IMR-90 (cell line): ENCODE measurements at regions not wholly inside any gene's neighbourhood (a gene's known extent, or its start where the extent isn't known, plus 50 kb on each side); places are given as distances from the start of the nearest gene placed in this dataset.

ENCODE experiments used
- ATAC-seq: fragments of 200-7000 bp; cut with Tn5 transposase; 2 replicates; pipeline ENCODE4 v1.9.1; 2020; ENCODE audit warnings: low read depth, mild to moderate bottlenecking, moderate library complexity
- BruUV-seq: library from RNA; stranded (reverse); fragments of 400-500 nt; replicated peaks from 2 replicates; lab custom pipeline; 2021; lab: Mats Ljungman, UMichigan
- CTCF ChIA-PET: fragments of 300-600 bp; formaldehyde crosslinking; extraction: SDS; loops from one replicate; lab custom pipeline; 2021; ENCODE audit warnings: antibody characterized with exemption; lab: Yijun Ruan, JAX
- POLR2A ChIA-PET: fragments of 300-600 bp; sonication (Branson Sonifier 250); formaldehyde crosslinking; loops from one replicate; lab custom pipeline; 2022; ENCODE audit warnings: antibody characterized with exemption; ENCODE audit not compliant: unreplicated experiment; lab: Charles Lee
- DNase-seq: peaks from one replicate; pipeline ENCODE4 v3.0.0; 2013
- H2AFZ ChIP-seq: replicated peaks from 2 replicates; pipeline ENCODE3; 2013; ENCODE audit warnings: low read length, mild to moderate bottlenecking; ENCODE audit not compliant: poor library complexity
- H2AK5ac ChIP-seq: 2 replicates; pipeline ENCODE4 v1.6.1; 2013; ENCODE audit warnings: low read depth, low read length, inconsistent platforms
- H2AK9ac ChIP-seq: replicated peaks from 2 replicates; pipeline ENCODE3; 2013; ENCODE audit warnings: mild to moderate bottlenecking, low read depth, low read length, moderate library complexity; ENCODE audit not compliant: poor library complexity
- H2BK120ac ChIP-seq: 2 replicates; pipeline ENCODE4 v1.6.1; 2013; ENCODE audit warnings: low read depth, low read length, inconsistent platforms
- H2BK15ac ChIP-seq: 3 replicates; pipeline ENCODE4 v1.6.1; 2013; ENCODE audit warnings: low read depth, low read length, inconsistent platforms
- H2BK20ac ChIP-seq: 2 replicates; pipeline ENCODE4 v1.6.1; 2013; ENCODE audit warnings: low read depth, mild to moderate bottlenecking, inconsistent platforms, low read length, moderate library complexity
- H2BK5ac ChIP-seq: 2 replicates; pipeline ENCODE4 v1.6.1; 2013; ENCODE audit warnings: mild to moderate bottlenecking, low read depth, low read length, inconsistent platforms; ENCODE audit not compliant: poor library complexity, severe bottlenecking
- H3K14ac ChIP-seq: replicated peaks from 2 replicates; pipeline ENCODE4 v1.6.1; 2013; ENCODE audit warnings: low read depth, low read length, inconsistent platforms
- H3K18ac ChIP-seq: 2 replicates; pipeline ENCODE4 v1.6.1; 2013; ENCODE audit warnings: low read depth, low read length, control low read depth
- H3K23ac ChIP-seq: 2 replicates; pipeline ENCODE4 v1.6.1; 2013; ENCODE audit warnings: low read depth, low read length, inconsistent platforms
- H3K27ac ChIP-seq: 2 replicates; pipeline ENCODE4 v1.5.1; 2013; ENCODE audit warnings: mild to moderate bottlenecking, control low read depth, low read length; ENCODE audit not compliant: insufficient read depth
- H3K27me3 ChIP-seq: 2 replicates; pipeline ENCODE4 v1.6.1; 2013; ENCODE audit warnings: low read length; ENCODE audit not compliant: control insufficient read depth, insufficient read depth
- H3K36me3 ChIP-seq: 2 replicates; pipeline ENCODE4 v1.6.1; 2013; ENCODE audit warnings: low read length, mixed read lengths; ENCODE audit not compliant: control insufficient read depth, insufficient read depth
- H3K4ac ChIP-seq: 2 replicates; pipeline ENCODE4 v1.6.1; 2013; ENCODE audit warnings: low read depth, low read length, inconsistent platforms
- H3K4me1 ChIP-seq: 2 replicates; pipeline ENCODE4 v1.6.1; 2013; ENCODE audit warnings: low read length, mixed read lengths; ENCODE audit not compliant: control insufficient read depth, insufficient read depth
- H3K4me2 ChIP-seq: 2 replicates; pipeline ENCODE4 v1.6.1; 2013; ENCODE audit warnings: low read depth, mild to moderate bottlenecking, control low read depth, low read length, moderate library complexity
- H3K4me3 ChIP-seq: 2 replicates; pipeline ENCODE4 v1.5.1; 2013; ENCODE audit warnings: low read depth, mild to moderate bottlenecking, control low read depth, low read length, moderate library complexity; ENCODE audit not compliant: insufficient read depth
- H3K56ac ChIP-seq: 2 replicates; pipeline ENCODE4 v1.6.1; 2013; ENCODE audit warnings: low read length, inconsistent platforms; ENCODE audit not compliant: insufficient read depth; ENCODE audit errors: extremely low read depth
- H3K79me1 ChIP-seq, 2 experiments: 2 replicates each; pipeline ENCODE4 v1.6.1; 2013; ENCODE audit warnings: low read length in 2 of 2, inconsistent platforms in 1 of 2, low read depth in 1 of 2
- H3K9ac ChIP-seq: 2 replicates; pipeline ENCODE4 v1.6.1; 2013; ENCODE audit warnings: low read depth, low read length, control low read depth
- H3K9me1 ChIP-seq: 2 replicates; pipeline ENCODE4 v1.6.1; 2013; ENCODE audit warnings: low read length, inconsistent platforms; ENCODE audit not compliant: insufficient read depth
- H3K9me3 ChIP-seq: 2 replicates; pipeline ENCODE4 v1.6.1; 2013; ENCODE audit warnings: low read length; ENCODE audit not compliant: control insufficient read depth, insufficient read depth
- H4K20me1 ChIP-seq: 2 replicates; pipeline ENCODE4 v1.6.1; 2013; ENCODE audit warnings: low read length, inconsistent platforms; ENCODE audit not compliant: insufficient read depth
- H4K5ac ChIP-seq: 2 replicates; pipeline ENCODE4 v1.6.1; 2013; ENCODE audit warnings: mild to moderate bottlenecking, low read depth, low read length, control low read depth
- H4K8ac ChIP-seq, 2 experiments: 2 replicates each; pipeline ENCODE4 v1.6.1; 2013; ENCODE audit warnings: low read depth in 2 of 2, low read length in 2 of 2, control low read depth in 1 of 2, inconsistent platforms in 1 of 2
- H4K91ac ChIP-seq: 2 replicates; pipeline ENCODE4 v1.6.1; 2013; ENCODE audit warnings: low read depth, low read length, inconsistent platforms; ENCODE audit not compliant: insufficient read depth
- BHLHE40 ChIP-seq: fragments of 150-350 bp; IDR thresholded peaks from 2 replicates; pipeline ENCODE4 v1.6.1; 2016; ENCODE audit warnings: mild to moderate bottlenecking, low read depth, low read length
- CEBPB ChIP-seq: IDR thresholded peaks from 2 replicates; pipeline ENCODE4 v1.6.1; 2012; ENCODE audit warnings: low read depth, low read length, improper control_type of control experiment
- CHD1 ChIP-seq: IDR thresholded peaks from 2 replicates; pipeline ENCODE4 v1.6.1; 2012; ENCODE audit warnings: low read depth, low read length, improper control_type of control experiment
- FOS ChIP-seq: fragments of 150-350 bp; IDR thresholded peaks from 2 replicates; pipeline ENCODE4 v1.6.1; 2016; ENCODE audit warnings: low read depth, low read length
- MAFK ChIP-seq: IDR thresholded peaks from 2 replicates; pipeline ENCODE4 v1.6.1; 2012; ENCODE audit warnings: low read depth, low read length, improper control_type of control experiment
- MXI1 ChIP-seq: IDR thresholded peaks from 2 replicates; pipeline ENCODE4 v1.6.1; 2012; ENCODE audit warnings: low read depth, mild to moderate bottlenecking, low read length, moderate library complexity, borderline replicate concordance
- NFE2L2 ChIP-seq: fragments of 150-350 bp; IDR thresholded peaks from 2 replicates; pipeline ENCODE4 v1.6.1; 2016; ENCODE audit warnings: low read depth, mild to moderate bottlenecking, low read length
- RAD21 ChIP-seq: IDR thresholded peaks from 2 replicates; pipeline ENCODE4 v1.6.1; 2012; ENCODE audit warnings: low read length, improper control_type of control experiment
- SMC3 ChIP-seq: fragments of 150-350 bp; IDR thresholded peaks from 2 replicates; pipeline ENCODE4 v1.6.1; 2016; ENCODE audit warnings: low read depth, mild to moderate bottlenecking, antibody characterized with exemption, low read length, moderate library complexity
- WGBS, 2 experiments: methylation state at CpG; one replicate each; pipeline versions ENCODE4 v1.1.5 to v1.1.7; 2013; ENCODE audit warnings: missing lambda C conversion rate in 2 of 2; ENCODE audit not compliant: insufficient read length in 1 of 2; ENCODE audit errors: extremely low coverage in 2 of 2; 5-methylcytosine and 5-hydroxymethylcytosine counted together
- dilution Hi-C: fragments of 300-500 bp; cut with HindIII; formaldehyde crosslinking; loops from one replicate; pipeline ENCODE4 v1.14.3; 2018; ENCODE audit warnings: low sequenced_read_pairs; ENCODE audit not compliant: unreplicated experiment
- in situ Hi-C: fragments of 300-500 bp; cut with MboI; formaldehyde crosslinking; loops from 3 replicates; pipeline ENCODE4 v1.14.3; 2019; ENCODE audit warnings: low sequenced_read_pairs, inconsistent platforms, mixed read lengths
- intact Hi-C: fragments of 100-400 bp; cut with micrococcal nuclease; formaldehyde crosslinking; loops from 2 replicates; pipeline ENCODE4 v1.10.0; 2022
- TF ChIP-seq, protein P1 (sequence below): fragments of 150-350 bp; IDR thresholded peaks from 2 replicates; pipeline ENCODE4 v1.6.1; 2017; ENCODE audit warnings: mild to moderate bottlenecking, antibody characterized with exemption, low read length, low read depth
- TF ChIP-seq, protein P2 (sequence below): conservative IDR thresholded peaks from 2 replicates; pipeline ENCODE4 v1.5.1; 2012; ENCODE audit warnings: mild to moderate bottlenecking, low read depth, low read length, improper control_type of control experiment
- TF ChIP-seq, protein P3 (sequence below): fragments of 150-350 bp; IDR thresholded peaks from 2 replicates; pipeline ENCODE4 v1.6.1; 2016; ENCODE audit warnings: low read depth, mild to moderate bottlenecking, low read length, moderate library complexity, borderline replicate concordance

DNA sequence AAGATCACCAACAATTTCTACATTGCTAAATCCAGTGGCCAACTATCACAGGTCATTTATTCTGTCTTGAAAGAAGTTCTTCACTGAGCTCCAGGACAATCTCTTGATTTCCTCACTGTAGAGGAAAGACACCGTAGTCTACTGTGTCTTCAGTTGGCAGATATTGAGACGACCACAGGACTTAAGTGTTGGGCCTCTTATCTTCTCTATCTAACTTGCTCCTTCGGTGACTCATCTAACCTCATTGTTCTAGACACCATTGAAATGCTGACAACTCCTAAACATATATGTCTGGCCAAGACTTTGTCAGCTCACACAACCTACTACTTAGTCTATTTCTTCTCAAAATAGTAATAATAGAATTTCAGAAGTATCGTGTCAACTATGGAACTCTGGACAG, 425.8 kb downstream of the ARAP2 start:
- ATAC-seq, result no peak
- WGBS, 2 experiments, result no CpG with 5 or more reads among the region's 4 CpGs

More for the DNA sequence above, 425.8 kb downstream of the ARAP2 start:
- Histone ChIP-seq H3K27ac (no peak overlapping the region), H3K9me1 (no peaks in the 10 kb centered on the region), H3K9me3 (peaks cover 4% of the 10 kb centered on the region; the same call in 1 of the 2 replicates), H2BK5ac (no peak overlapping the region), H4K8ac (no peak overlapping the region), H3K23ac (no peak overlapping the region), H4K91ac (no peak overlapping the region), H3K4me1 (no peaks in the 10 kb centered on the region), H2AK9ac (no peak overlapping the region), H3K27me3 (no peaks in the 10 kb centered on the region), H2AK5ac (no peak overlapping the region), H3K36me3 (no peaks in the 10 kb centered on the region), H3K56ac (no peak overlapping the region), H4K20me1 (no peaks in the 10 kb centered on the region), H4K5ac (no peak overlapping the region), H3K4me2 (no peak overlapping the region), H3K4ac (no peak overlapping the region), H3K79me1 (no peaks in the 10 kb centered on the region), H2BK15ac (no peak overlapping the region), H2AFZ (no peak overlapping the region), H2BK120ac (no peak overlapping the region), H3K14ac (no peak overlapping the region), H3K4me3 (no peak overlapping the region), H3K9ac (no peak overlapping the region), H2BK20ac (no peak overlapping the region), H3K18ac (no peak overlapping the region)
- no TSS peak for BruUV-seq
- intact Hi-C loops, result no loop called here
- no peak for DNase-seq
- TF ChIP-seq SMC3 (no peak), RAD21 (no peak), BHLHE40 (no peak), FOS (no peak), MXI1 (no peak), MAFK (no peak), CEBPB (no peak), CHD1 (no peak), NFE2L2 (no peak)
- TF ChIP-seq, protein P1, sequence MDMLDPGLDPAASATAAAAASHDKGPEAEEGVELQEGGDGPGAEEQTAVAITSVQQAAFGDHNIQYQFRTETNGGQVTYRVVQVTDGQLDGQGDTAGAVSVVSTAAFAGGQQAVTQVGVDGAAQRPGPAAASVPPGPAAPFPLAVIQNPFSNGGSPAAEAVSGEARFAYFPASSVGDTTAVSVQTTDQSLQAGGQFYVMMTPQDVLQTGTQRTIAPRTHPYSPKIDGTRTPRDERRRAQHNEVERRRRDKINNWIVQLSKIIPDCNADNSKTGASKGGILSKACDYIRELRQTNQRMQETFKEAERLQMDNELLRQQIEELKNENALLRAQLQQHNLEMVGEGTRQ, result no peak
- TF ChIP-seq, protein P2, sequence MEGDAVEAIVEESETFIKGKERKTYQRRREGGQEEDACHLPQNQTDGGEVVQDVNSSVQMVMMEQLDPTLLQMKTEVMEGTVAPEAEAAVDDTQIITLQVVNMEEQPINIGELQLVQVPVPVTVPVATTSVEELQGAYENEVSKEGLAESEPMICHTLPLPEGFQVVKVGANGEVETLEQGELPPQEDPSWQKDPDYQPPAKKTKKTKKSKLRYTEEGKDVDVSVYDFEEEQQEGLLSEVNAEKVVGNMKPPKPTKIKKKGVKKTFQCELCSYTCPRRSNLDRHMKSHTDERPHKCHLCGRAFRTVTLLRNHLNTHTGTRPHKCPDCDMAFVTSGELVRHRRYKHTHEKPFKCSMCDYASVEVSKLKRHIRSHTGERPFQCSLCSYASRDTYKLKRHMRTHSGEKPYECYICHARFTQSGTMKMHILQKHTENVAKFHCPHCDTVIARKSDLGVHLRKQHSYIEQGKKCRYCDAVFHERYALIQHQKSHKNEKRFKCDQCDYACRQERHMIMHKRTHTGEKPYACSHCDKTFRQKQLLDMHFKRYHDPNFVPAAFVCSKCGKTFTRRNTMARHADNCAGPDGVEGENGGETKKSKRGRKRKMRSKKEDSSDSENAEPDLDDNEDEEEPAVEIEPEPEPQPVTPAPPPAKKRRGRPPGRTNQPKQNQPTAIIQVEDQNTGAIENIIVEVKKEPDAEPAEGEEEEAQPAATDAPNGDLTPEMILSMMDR, result no peak
- TF ChIP-seq, protein P3, sequence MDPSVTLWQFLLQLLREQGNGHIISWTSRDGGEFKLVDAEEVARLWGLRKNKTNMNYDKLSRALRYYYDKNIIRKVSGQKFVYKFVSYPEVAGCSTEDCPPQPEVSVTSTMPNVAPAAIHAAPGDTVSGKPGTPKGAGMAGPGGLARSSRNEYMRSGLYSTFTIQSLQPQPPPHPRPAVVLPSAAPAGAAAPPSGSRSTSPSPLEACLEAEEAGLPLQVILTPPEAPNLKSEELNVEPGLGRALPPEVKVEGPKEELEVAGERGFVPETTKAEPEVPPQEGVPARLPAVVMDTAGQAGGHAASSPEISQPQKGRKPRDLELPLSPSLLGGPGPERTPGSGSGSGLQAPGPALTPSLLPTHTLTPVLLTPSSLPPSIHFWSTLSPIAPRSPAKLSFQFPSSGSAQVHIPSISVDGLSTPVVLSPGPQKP, result no peak
- dilution Hi-C loops, result no loop called here
- ChIA-PET POLR2A (no interaction called here), CTCF (no interaction called here)
- in situ Hi-C loops, result no loop called here
